ENCODE measurements at regions not wholly inside any gene's neighbourhood (a gene's known extent, or its start where the extent isn't known, plus 50 kb on each side); places are given as distances from the start of the nearest gene placed in this dataset.

DNA sequence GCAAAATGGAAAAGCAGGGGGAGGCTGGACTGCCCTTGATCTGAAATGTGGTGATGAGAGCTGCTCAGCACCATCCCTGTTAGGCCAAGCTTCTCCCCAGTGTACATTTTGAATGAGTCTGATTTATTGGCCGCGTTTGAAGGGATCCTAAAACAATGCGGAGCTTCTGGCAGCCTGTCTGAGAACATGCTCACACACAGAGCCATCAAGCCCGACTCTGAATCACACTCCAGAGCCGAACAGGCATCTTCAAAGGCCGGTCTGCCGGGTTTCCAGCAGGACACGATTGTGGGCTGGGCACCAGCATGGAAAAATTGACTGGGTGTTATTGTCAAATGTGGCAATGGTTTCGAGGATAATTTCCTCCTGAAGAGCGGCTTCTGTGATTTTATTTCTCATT lies 235.9 kb downstream of the TFAP2C start:
- Histone ChIP-seq H3K4me1 (ENCODE audit: insufficient read depth, low read length) (no peaks in the 10 kb centered on the region), H4K20me1 (ENCODE audit: low read length) (no peaks in the 10 kb centered on the region), H3K4me3 (ENCODE audit: low read length) (no peak overlapping the region), H3K4me2 (ENCODE audit: low read length) (no peak overlapping the region), H3K9ac (ENCODE audit: low read length) (no peak overlapping the region), H3K79me2 (ENCODE audit: low read length) (no peaks in the 10 kb centered on the region), H2AFZ (ENCODE audit: low read length) (no peak overlapping the region), H3F3A (ENCODE audit: low read length, unreplicated experiment) (no peaks in the 10 kb centered on the region), H3K36me3 (ENCODE audit: low read depth, low read length) (no peaks in the 10 kb centered on the region), H3K9me3 (ENCODE audit: low read length) (no peaks in the 10 kb centered on the region), H3K27ac (ENCODE audit: low read length) (no peak overlapping the region), H3K9me2 (replicated peaks; ENCODE audit: low read length) (no peaks in the 10 kb centered on the region), H3K27me3 (ENCODE audit: low read length) (peaks cover 43% of the 10 kb centered on the region)
- CTCF ChIA-PET = no interaction called here
- no peak for TF ChIP-seq EZH2 (IDR thresholded peaks at IDR 0.05; ENCODE audit: low read length, unreplicated experiment)
- TF ChIP-seq, protein P1, sequence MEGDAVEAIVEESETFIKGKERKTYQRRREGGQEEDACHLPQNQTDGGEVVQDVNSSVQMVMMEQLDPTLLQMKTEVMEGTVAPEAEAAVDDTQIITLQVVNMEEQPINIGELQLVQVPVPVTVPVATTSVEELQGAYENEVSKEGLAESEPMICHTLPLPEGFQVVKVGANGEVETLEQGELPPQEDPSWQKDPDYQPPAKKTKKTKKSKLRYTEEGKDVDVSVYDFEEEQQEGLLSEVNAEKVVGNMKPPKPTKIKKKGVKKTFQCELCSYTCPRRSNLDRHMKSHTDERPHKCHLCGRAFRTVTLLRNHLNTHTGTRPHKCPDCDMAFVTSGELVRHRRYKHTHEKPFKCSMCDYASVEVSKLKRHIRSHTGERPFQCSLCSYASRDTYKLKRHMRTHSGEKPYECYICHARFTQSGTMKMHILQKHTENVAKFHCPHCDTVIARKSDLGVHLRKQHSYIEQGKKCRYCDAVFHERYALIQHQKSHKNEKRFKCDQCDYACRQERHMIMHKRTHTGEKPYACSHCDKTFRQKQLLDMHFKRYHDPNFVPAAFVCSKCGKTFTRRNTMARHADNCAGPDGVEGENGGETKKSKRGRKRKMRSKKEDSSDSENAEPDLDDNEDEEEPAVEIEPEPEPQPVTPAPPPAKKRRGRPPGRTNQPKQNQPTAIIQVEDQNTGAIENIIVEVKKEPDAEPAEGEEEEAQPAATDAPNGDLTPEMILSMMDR (conservative IDR thresholded peaks at IDR 0.05; ENCODE audit: low read depth, low read length) = no peak
- no peak for TF ChIP-seq EZH2phosphoT487 (IDR thresholded peaks at IDR 0.05; ENCODE audit: borderline replicate concordance, low read length)
- no TSS peak for BruUV-seq (replicated peaks)
- intact Hi-C loops (cut with micrococcal nuclease) = no loop called here
- ATAC-seq = no peak
- POLR2A ChIA-PET (ENCODE audit: unreplicated experiment) = no interaction called here
- DNase-seq = no peak

DNA sequence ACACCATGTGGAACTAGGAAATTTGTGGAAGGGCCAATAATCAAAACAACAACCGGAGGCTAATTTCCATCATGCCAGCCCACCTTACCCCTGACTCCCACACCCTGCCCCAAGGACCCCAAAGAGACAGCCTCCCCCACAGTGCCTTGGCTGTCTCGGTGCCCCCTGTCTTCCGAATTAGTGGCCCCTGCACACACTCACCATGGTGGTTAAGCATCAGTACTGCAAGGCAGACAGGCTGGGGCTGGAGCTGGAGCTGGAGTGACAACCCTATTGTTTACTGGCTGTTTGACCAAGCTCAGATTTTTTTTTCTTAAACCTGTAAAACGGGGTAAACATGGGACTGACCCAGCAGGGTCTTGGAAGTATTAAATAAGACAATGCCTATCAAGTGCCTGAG lies 238.0 kb downstream of the TFAP2C start:
- Histone ChIP-seq H3K9me2 (replicated peaks; ENCODE audit: low read length) (no peaks in the 10 kb centered on the region), H3K9me3 (ENCODE audit: low read length) (no peaks in the 10 kb centered on the region), H3K36me3 (ENCODE audit: low read depth, low read length) (no peaks in the 10 kb centered on the region), H3K79me2 (ENCODE audit: low read length) (no peaks in the 10 kb centered on the region), H3K9ac (ENCODE audit: low read length) (no peak overlapping the region), H3K4me1 (ENCODE audit: insufficient read depth, low read length) (no peaks in the 10 kb centered on the region), H3K27me3 (ENCODE audit: low read length) (peaks cover 42% of the 10 kb centered on the region), H2AFZ (ENCODE audit: low read length) (no peak overlapping the region), H3F3A (ENCODE audit: low read length, unreplicated experiment) (no peaks in the 10 kb centered on the region), H3K4me2 (ENCODE audit: low read length) (no peak overlapping the region), H4K20me1 (ENCODE audit: low read length) (no peaks in the 10 kb centered on the region), H3K27ac (ENCODE audit: low read length) (no peak overlapping the region), H3K4me3 (ENCODE audit: low read length) (no peak overlapping the region)
- intact Hi-C loops (cut with micrococcal nuclease) = no loop called here
- TF ChIP-seq, protein P1 (conservative IDR thresholded peaks at IDR 0.05; ENCODE audit: low read depth, low read length) = no peak
- no peak for TF ChIP-seq EZH2phosphoT487 (IDR thresholded peaks at IDR 0.05; ENCODE audit: borderline replicate concordance, low read length)
- TF ChIP-seq EZH2 (IDR thresholded peaks at IDR 0.05; ENCODE audit: low read length, unreplicated experiment) = no peak
- ATAC-seq (no peak), DNase-seq (no peak)
- CTCF ChIA-PET = interaction anchor here (0.5 kb wide), 1 partner anchor 110 kb away, joined by 4 read pairs; no protein-coding TSS in a partner anchor
- POLR2A ChIA-PET (ENCODE audit: unreplicated experiment) = interaction anchor here (0.7 kb wide), 1 partner anchor 20 kb away, joined by 5 read pairs; no protein-coding TSS in a partner anchor
- BruUV-seq (replicated peaks) = no TSS peak

DNA sequence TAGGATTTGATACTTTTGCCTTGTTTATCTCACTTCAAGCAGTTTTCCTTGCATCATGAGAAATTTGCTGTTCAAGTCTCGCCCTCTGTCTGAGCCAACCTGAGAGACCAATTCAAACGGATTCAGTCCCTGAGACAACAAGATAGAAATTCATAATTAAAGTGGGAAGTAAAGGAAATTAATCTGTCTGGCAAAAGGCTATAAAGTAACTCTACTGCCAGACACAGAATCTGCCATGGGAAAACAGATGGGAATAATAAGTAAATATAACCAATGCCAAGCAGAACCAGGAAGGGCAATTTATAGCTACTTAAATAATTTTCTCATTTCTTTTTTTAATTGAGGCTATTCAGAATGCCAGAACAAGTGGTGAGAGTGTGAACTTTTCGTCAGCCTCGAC lies 239.6 kb downstream of the TFAP2C start:
- ChIA-PET CTCF (no interaction called here), POLR2A (ENCODE audit: unreplicated experiment) (no interaction called here)
- no peak for DNase-seq
- Histone ChIP-seq H3K9ac (ENCODE audit: low read length) (no peak overlapping the region), H3K4me2 (ENCODE audit: low read length) (no peak overlapping the region), H3K4me1 (ENCODE audit: insufficient read depth, low read length) (peaks cover 6% of the 10 kb centered on the region; the same call in 1 of the 2 replicates), H3K36me3 (ENCODE audit: low read depth, low read length) (no peaks in the 10 kb centered on the region), H3K27me3 (ENCODE audit: low read length) (peaks cover 26% of the 10 kb centered on the region), H3K27ac (ENCODE audit: low read length) (no peak overlapping the region), H3F3A (ENCODE audit: low read length, unreplicated experiment) (no peaks in the 10 kb centered on the region), H3K79me2 (ENCODE audit: low read length) (no peaks in the 10 kb centered on the region), H4K20me1 (ENCODE audit: low read length) (no peaks in the 10 kb centered on the region), H2AFZ (ENCODE audit: low read length) (no peak overlapping the region), H3K9me3 (ENCODE audit: low read length) (no peaks in the 10 kb centered on the region), H3K9me2 (replicated peaks; ENCODE audit: low read length) (no peaks in the 10 kb centered on the region), H3K4me3 (ENCODE audit: low read length) (no peak overlapping the region)
- ATAC-seq = no peak
- BruUV-seq (replicated peaks) = no TSS peak
- TF ChIP-seq, protein P1 (conservative IDR thresholded peaks at IDR 0.05; ENCODE audit: low read depth, low read length) = no peak
- intact Hi-C loops (cut with micrococcal nuclease) = no loop called here

All from PC-3 (cell line).